Epithelial cell of proximal tubule (primary cell): ENCODE measurements at regions not wholly inside any gene's neighbourhood (a gene's known extent, or its start where the extent isn't known, plus 50 kb on each side); places are given as distances from the start of the nearest gene placed in this dataset.
"Not testable (repeated sequence)": the region's sequence is repeated elsewhere in the genome, so short reads cannot be mapped to it uniquely, and the experiment has no call there.

Source experiments
- DNase-seq: peaks from one replicate; pipeline ENCODE4 v3.0.0-alpha.2; 2011; ENCODE audit warnings: low read depth
- H3K4me3 ChIP-seq: 2 replicates; pipeline ENCODE4 v1.5.1; 2011; ENCODE audit warnings: low read depth, mild to moderate bottlenecking, low read length
- TF ChIP-seq, protein P1 (sequence below): conservative IDR thresholded peaks from 2 replicates; pipeline ENCODE4 v1.5.1; 2012; ENCODE audit warnings: low read depth, mild to moderate bottlenecking, low read length

DNA sequence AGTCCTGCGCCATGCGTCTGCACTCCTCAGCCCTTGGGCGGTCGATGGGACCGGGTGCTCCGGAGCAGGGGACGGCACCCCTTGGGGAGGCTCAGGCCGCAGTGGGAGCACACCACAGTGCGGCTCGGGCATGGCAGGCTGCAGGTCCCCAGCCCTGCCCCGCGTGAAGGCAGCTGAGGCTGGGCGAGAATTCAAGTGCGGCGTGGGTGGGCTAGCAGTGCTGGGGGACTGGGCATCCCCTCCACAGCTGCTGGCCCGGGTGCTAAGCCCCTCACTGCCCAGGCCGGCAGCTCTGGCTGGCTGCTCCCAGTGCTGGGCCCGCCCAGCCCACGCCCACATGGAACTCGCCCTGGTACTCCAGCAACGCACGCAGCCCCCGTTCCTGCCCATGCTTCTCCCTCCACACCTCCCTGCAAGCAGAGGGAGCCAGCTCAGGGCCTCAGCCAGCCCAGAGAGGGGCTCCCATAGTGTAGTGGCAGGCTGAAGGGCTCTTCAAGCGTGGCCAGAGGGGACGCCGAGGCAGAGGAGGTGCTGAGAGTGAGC lies 198.3 kb upstream of the CNTNAP5 start:
- no peak for DNase-seq
- TF ChIP-seq, protein P1, sequence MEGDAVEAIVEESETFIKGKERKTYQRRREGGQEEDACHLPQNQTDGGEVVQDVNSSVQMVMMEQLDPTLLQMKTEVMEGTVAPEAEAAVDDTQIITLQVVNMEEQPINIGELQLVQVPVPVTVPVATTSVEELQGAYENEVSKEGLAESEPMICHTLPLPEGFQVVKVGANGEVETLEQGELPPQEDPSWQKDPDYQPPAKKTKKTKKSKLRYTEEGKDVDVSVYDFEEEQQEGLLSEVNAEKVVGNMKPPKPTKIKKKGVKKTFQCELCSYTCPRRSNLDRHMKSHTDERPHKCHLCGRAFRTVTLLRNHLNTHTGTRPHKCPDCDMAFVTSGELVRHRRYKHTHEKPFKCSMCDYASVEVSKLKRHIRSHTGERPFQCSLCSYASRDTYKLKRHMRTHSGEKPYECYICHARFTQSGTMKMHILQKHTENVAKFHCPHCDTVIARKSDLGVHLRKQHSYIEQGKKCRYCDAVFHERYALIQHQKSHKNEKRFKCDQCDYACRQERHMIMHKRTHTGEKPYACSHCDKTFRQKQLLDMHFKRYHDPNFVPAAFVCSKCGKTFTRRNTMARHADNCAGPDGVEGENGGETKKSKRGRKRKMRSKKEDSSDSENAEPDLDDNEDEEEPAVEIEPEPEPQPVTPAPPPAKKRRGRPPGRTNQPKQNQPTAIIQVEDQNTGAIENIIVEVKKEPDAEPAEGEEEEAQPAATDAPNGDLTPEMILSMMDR, result no peak

DNA sequence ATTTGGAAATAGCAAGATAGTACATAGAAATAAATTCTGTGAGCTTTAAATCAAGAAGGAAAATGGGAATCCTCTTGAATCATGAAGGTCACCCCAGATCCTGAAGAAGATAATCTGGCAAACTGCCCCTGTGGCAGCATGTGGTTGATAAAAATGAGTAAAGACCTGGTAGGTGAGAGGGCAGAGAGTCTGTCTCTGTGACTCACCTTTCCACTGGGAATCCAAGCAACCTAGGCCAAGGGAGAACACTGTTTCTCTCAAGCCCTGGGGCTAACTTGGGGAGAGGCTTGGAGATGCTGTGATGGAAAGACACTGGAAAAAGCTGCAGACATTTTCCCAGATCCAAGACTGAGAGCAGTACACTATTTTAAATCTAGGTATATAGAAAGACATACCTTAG lies 185.8 kb upstream of the CNTNAP5 start:
- no peak overlapping the region for H3K4me3 ChIP-seq
- no peak for DNase-seq
- TF ChIP-seq, protein P1, result no peak

More for the DNA sequence above, 198.3 kb upstream of the CNTNAP5 start:
- no peak overlapping the region for H3K4me3 ChIP-seq

DNA sequence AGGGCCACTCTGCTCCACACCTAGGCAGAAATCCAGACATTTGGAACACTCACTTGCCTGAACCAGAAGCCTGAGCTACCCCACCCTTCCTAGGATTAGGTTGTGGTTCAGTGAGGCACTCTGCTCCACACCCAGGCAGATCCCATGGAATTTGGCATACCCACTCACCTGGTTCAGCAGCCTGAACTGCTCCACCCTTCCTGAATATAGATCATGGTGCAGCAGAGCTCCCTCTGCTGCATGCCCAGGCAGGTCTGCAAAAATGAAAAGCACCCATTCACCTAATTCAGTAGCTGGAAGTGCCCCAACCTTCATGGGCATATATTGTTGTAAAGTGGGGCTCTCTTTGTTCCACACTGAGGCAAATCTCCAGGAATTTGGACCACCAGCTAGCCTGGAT lies 185.1 kb upstream of the CNTNAP5 start:
- DNase-seq, result no peak
- no peak overlapping the region for H3K4me3 ChIP-seq
- TF ChIP-seq, protein P1, result no peak

DNA sequence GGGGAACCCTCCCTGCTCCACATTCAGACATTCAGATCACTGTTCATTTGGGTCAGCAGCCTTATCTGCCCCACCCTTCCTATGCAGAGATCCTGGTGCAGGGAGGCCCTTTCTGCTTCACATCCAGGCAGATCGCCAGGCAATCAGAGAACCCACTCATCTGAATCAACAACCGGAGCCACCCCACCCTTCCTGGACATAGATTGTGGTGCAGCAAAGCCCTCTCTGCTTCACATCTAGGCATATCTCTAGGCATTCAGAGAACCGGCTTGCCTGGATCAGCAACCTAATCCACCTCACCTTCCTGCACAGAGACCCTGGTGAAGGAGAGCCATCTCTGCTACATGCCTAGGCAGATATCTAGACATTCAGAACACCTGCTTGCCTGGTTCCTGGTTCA lies 184.5 kb upstream of the CNTNAP5 start:
- DNase-seq, result no peak

DNA sequence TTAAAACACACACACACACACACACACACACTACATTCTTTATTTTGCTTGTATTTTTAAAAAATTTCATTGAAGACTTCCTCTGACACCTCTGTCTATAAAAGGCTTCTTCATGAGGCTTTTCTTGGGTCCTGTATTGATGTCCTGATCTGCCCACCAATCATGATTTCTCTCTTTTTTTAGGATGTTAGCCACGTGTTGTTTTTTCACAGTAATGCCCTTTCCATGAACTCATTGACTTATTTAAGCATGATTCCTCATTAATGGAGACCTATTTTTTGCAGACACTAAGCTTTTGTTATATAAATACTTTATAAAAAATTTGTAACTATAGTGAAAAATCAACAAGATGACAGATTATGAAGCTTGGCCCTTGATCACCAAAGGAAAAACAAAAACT lies 173.8 kb upstream of the CNTNAP5 start:
- no peak for DNase-seq
- TF ChIP-seq, protein P1, result no peak
- no peak overlapping the region for H3K4me3 ChIP-seq

More for the DNA sequence above, 184.5 kb upstream of the CNTNAP5 start:
- no peak overlapping the region for H3K4me3 ChIP-seq
- TF ChIP-seq, protein P1, result no peak

DNA sequence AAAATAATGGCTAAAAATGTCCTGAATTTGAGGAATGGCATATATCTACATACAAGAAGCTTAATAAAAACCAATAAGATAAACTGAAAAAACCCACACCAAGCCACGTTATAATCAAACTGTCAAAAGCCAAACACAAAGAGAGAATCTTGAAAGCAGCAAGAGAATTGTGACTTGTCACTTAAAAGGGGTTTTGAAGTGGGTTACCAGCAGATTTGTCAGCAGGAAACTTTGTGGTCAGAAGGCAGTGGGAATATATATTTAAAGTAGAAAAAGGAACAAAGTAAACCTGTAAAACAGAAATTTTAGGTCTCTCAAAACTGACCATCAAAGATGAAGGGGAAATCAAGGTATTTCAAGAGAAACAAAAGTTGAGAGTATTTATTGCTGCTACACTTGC lies 171.9 kb upstream of the CNTNAP5 start:
- TF ChIP-seq, protein P1, result no peak
- no peak overlapping the region for H3K4me3 ChIP-seq
- no peak for DNase-seq

DNA sequence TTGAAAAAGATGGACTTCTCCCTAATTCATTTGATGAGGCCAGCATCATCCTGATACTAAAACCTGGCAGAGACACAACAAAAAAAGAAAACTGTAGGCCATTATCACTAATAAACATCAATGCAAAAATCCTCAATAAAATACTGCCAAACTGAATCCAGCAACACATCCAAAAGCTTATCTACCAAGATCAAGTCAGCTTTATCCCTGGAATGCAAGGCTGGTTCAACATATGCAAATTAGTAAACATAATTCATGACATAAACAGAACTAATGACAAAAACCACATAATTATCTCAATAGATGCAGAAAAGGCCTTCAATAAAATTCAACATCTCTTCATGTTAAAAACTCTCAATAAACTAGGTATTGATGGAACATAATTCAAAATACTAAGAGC lies 166.1 kb upstream of the CNTNAP5 start:
- H3K4me3 ChIP-seq, DNase-seq: not testable (repeated sequence)
